ENCODE measurements at regions not wholly inside any gene's neighbourhood (a gene's known extent, or its start where the extent isn't known, plus 50 kb on each side); places are given as distances from the start of the nearest gene placed in this dataset.

GRCh38 chr4:17323554-17324385 lies 188.1 kb downstream of the QDPR start:
- Histone ChIP-seq H3K4me3 (replicated peaks in 1 of 3) (no peak overlapping the region), H3K27me3 (no peaks in the 10 kb centered on the region), H3K27ac (peak overlapping the region in 2 of 3 donors; percentile 22 to 51), H3K9me3 (no peaks in the 10 kb centered on the region), H3K4me1 (peaks cover 6 to 8% of the 10 kb centered on the region in 2 donors), H3K36me3 (no peaks in the 10 kb centered on the region)
- intact Hi-C loops (cut with DNase I), result loop anchor here (10.0 kb wide), 1 partner anchor 409 kb away; no protein-coding TSS in a partner anchor
- WGBS, 2 donors, result 51 to 56% methylated on average over 10 of the region's 10 CpGs
- TF ChIP-seq POLR2A (IDR thresholded peaks at IDR 0.05), result no peak
- TF ChIP-seq CTCF (IDR thresholded peaks at IDR 0.05), result no peak
- no peak for DNase-seq

GRCh38 chr4:17322514-17322913 lies 189.4 kb downstream of the QDPR start:
- peak; percentile 42 to 54 for DNase-seq
- H3K27me3 ChIP-seq, result no peaks in the 10 kb centered on the region
- H3K9me3 ChIP-seq, result no peaks in the 10 kb centered on the region
- peaks cover 4 to 6% of the 10 kb centered on the region in 2 donors for H3K4me1 ChIP-seq
- intact Hi-C loops (cut with DNase I), result loop anchor here (10.0 kb wide), 1 partner anchor 408 kb away; no protein-coding TSS in a partner anchor
- no peak for TF ChIP-seq CTCF (IDR thresholded peaks at IDR 0.05)
- TF ChIP-seq POLR2A (IDR thresholded peaks at IDR 0.05), result no peak
- no peak overlapping the region for H3K4me3 ChIP-seq (replicated peaks in 1 of 3)
- H3K27ac ChIP-seq, result no peak overlapping the region
- H3K36me3 ChIP-seq, result no peaks in the 10 kb centered on the region

GRCh38 chr4:17320046-17320445 lies 191.8 kb downstream of the QDPR start:
- Histone ChIP-seq H3K4me3 (replicated peaks in 1 of 3) (no peak overlapping the region), H3K4me1 (peaks cover 3 to 6% of the 10 kb centered on the region in 2 donors), H3K9me3 (no peaks in the 10 kb centered on the region), H3K36me3 (no peaks in the 10 kb centered on the region), H3K27me3 (no peaks in the 10 kb centered on the region), H3K27ac (no peak overlapping the region)
- 87 to 92% methylated on average over 6 of the region's 6 CpGs for WGBS, 2 donors
- DNase-seq, result no peak
- TF ChIP-seq CTCF (IDR thresholded peaks at IDR 0.05) (no peak), POLR2A (IDR thresholded peaks at IDR 0.05) (no peak)
- intact Hi-C loops (cut with DNase I), result loop anchor here (10.0 kb wide), 1 partner anchor 405 kb away; no protein-coding TSS in a partner anchor

GRCh38 chr4:17317526-17317925 lies 194.4 kb downstream of the QDPR start:
- Histone ChIP-seq H3K27ac (no peak overlapping the region), H3K36me3 (no peaks in the 10 kb centered on the region), H3K4me1 (no peaks in the 10 kb centered on the region), H3K9me3 (no peaks in the 10 kb centered on the region), H3K4me3 (replicated peaks in 1 of 3) (no peak overlapping the region), H3K27me3 (no peaks in the 10 kb centered on the region)
- 79 to 82% methylated on average over 5 of the region's 5 CpGs for WGBS, 2 donors
- intact Hi-C loops (cut with DNase I), result no loop called here
- no peak for TF ChIP-seq POLR2A (IDR thresholded peaks at IDR 0.05)
- TF ChIP-seq CTCF (IDR thresholded peaks at IDR 0.05), result no peak
- no peak for DNase-seq

- Histone ChIP-seq H3K27ac (no peak overlapping the region), H3K27me3 (no peaks in the 10 kb centered on the region), H3K4me1 (no peaks in the 10 kb centered on the region), H3K36me3 (no peaks in the 10 kb centered on the region), H3K9me3 (no peaks in the 10 kb centered on the region), H3K4me3 (replicated peaks in 1 of 3) (no peak overlapping the region)
- TF ChIP-seq POLR2A (IDR thresholded peaks at IDR 0.05) (no peak), CTCF (IDR thresholded peaks at IDR 0.05) (no peak)
- WGBS, 2 donors, result 93 to 98% methylated on average over 1 of the region's 1 CpG
- intact Hi-C loops (cut with DNase I), result no loop called here
- DNase-seq, result no peak
These were observed 195.3 kb downstream of the QDPR start for GRCh38 chr4:17316566-17316965.
